ENCODE measurements at regions not wholly inside any gene's neighbourhood (a gene's known extent, or its start where the extent isn't known, plus 50 kb on each side); places are given as distances from the start of the nearest gene placed in this dataset.

- H3K27ac ChIP-seq (ENCODE audit: low read depth, low read length) = no peak overlapping the region
- no peak overlapping the region for H3K4me3 ChIP-seq (ENCODE audit: low read depth, low read length)
- no peak overlapping the region for H3K9ac ChIP-seq (ENCODE audit: low read depth, low read length)
- no peaks in the 10 kb centered on the region for H3K36me3 ChIP-seq (ENCODE audit: control insufficient read depth, insufficient read depth, low read length)
- H3K27me3 ChIP-seq (ENCODE audit: control insufficient read depth, insufficient read depth, low read length) = no peaks in the 10 kb centered on the region
- no peaks in the 10 kb centered on the region for H3K4me1 ChIP-seq (ENCODE audit: control insufficient read depth, insufficient read depth, low read length)
- H3K9me3 ChIP-seq (ENCODE audit: control insufficient read depth, insufficient read depth, low read length) = no peaks in the 10 kb centered on the region
Measured at GRCh38 chr13:38012096-38012495, 142.5 kb upstream of the TRPC4 start.

- Histone ChIP-seq H3K4me1 (ENCODE audit: control insufficient read depth, insufficient read depth, low read length) (no peaks in the 10 kb centered on the region), H3K36me3 (ENCODE audit: control insufficient read depth, insufficient read depth, low read length) (no peaks in the 10 kb centered on the region), H3K9me3 (ENCODE audit: control insufficient read depth, insufficient read depth, low read length) (no peaks in the 10 kb centered on the region), H3K27ac (ENCODE audit: low read depth, low read length) (no peak overlapping the region), H3K4me3 (ENCODE audit: low read depth, low read length) (no peak overlapping the region), H3K27me3 (ENCODE audit: control insufficient read depth, insufficient read depth, low read length) (no peaks in the 10 kb centered on the region), H3K9ac (ENCODE audit: low read depth, low read length) (no peak overlapping the region)
Measured at GRCh38 chr13:38008636-38009035, 139.1 kb upstream of the TRPC4 start.

GRCh38 chr13:38002606-38003005 is 133.0 kb upstream of the TRPC4 start:
- peaks cover 7% of the 10 kb centered on the region for H3K4me1 ChIP-seq (ENCODE audit: control insufficient read depth, insufficient read depth, low read length)
- H3K27ac ChIP-seq (ENCODE audit: low read depth, low read length) = no peak overlapping the region
- no peak overlapping the region for H3K9ac ChIP-seq (ENCODE audit: low read depth, low read length)
- no peaks in the 10 kb centered on the region for H3K36me3 ChIP-seq (ENCODE audit: control insufficient read depth, insufficient read depth, low read length)
- H3K4me3 ChIP-seq (ENCODE audit: low read depth, low read length) = no peak overlapping the region
- no peaks in the 10 kb centered on the region for H3K9me3 ChIP-seq (ENCODE audit: control insufficient read depth, insufficient read depth, low read length)
- H3K27me3 ChIP-seq (ENCODE audit: control insufficient read depth, insufficient read depth, low read length) = no peaks in the 10 kb centered on the region

GRCh38 chr13:37997641-37998040 is 128.1 kb upstream of the TRPC4 start:
- Histone ChIP-seq H3K9me3 (ENCODE audit: control insufficient read depth, insufficient read depth, low read length) (no peaks in the 10 kb centered on the region), H3K27ac (ENCODE audit: low read depth, low read length) (no peak overlapping the region), H3K9ac (ENCODE audit: low read depth, low read length) (no peak overlapping the region), H3K4me1 (ENCODE audit: control insufficient read depth, insufficient read depth, low read length) (peaks cover 14% of the 10 kb centered on the region), H3K27me3 (ENCODE audit: control insufficient read depth, insufficient read depth, low read length) (no peaks in the 10 kb centered on the region), H3K36me3 (ENCODE audit: control insufficient read depth, insufficient read depth, low read length) (no peaks in the 10 kb centered on the region), H3K4me3 (ENCODE audit: low read depth, low read length) (no peak overlapping the region)

- H3K9ac ChIP-seq (ENCODE audit: low read depth, low read length) = no peak overlapping the region
- no peaks in the 10 kb centered on the region for H3K9me3 ChIP-seq (ENCODE audit: control insufficient read depth, insufficient read depth, low read length)
- H3K4me1 ChIP-seq (ENCODE audit: control insufficient read depth, insufficient read depth, low read length) = peaks cover 14% of the 10 kb centered on the region
- no peak overlapping the region for H3K27ac ChIP-seq (ENCODE audit: low read depth, low read length)
- no peak overlapping the region for H3K4me3 ChIP-seq (ENCODE audit: low read depth, low read length)
- no peaks in the 10 kb centered on the region for H3K36me3 ChIP-seq (ENCODE audit: control insufficient read depth, insufficient read depth, low read length)
- H3K27me3 ChIP-seq (ENCODE audit: control insufficient read depth, insufficient read depth, low read length) = no peaks in the 10 kb centered on the region
Measured at GRCh38 chr13:37995092-37995491, 125.5 kb upstream of the TRPC4 start.

- no peaks in the 10 kb centered on the region for H3K27me3 ChIP-seq (ENCODE audit: control insufficient read depth, insufficient read depth, low read length)
- H3K36me3 ChIP-seq (ENCODE audit: control insufficient read depth, insufficient read depth, low read length) = no peaks in the 10 kb centered on the region
- no peak overlapping the region for H3K4me3 ChIP-seq (ENCODE audit: low read depth, low read length)
- H3K27ac ChIP-seq (ENCODE audit: low read depth, low read length) = no peak overlapping the region
- no peak overlapping the region for H3K9ac ChIP-seq (ENCODE audit: low read depth, low read length)
- H3K9me3 ChIP-seq (ENCODE audit: control insufficient read depth, insufficient read depth, low read length) = no peaks in the 10 kb centered on the region
- no peaks in the 10 kb centered on the region for H3K4me1 ChIP-seq (ENCODE audit: control insufficient read depth, insufficient read depth, low read length)
Measured at GRCh38 chr13:37986811-37987210, 117.2 kb upstream of the TRPC4 start.

GRCh38 chr13:37985281-37985680 is 115.7 kb upstream of the TRPC4 start:
- Histone ChIP-seq H3K27ac (ENCODE audit: low read depth, low read length) (no peak overlapping the region), H3K9me3 (ENCODE audit: control insufficient read depth, insufficient read depth, low read length) (no peaks in the 10 kb centered on the region), H3K4me3 (ENCODE audit: low read depth, low read length) (no peak overlapping the region), H3K36me3 (ENCODE audit: control insufficient read depth, insufficient read depth, low read length) (no peaks in the 10 kb centered on the region), H3K4me1 (ENCODE audit: control insufficient read depth, insufficient read depth, low read length) (no peaks in the 10 kb centered on the region), H3K9ac (ENCODE audit: low read depth, low read length) (no peak overlapping the region), H3K27me3 (ENCODE audit: control insufficient read depth, insufficient read depth, low read length) (no peaks in the 10 kb centered on the region)

- Histone ChIP-seq H3K4me3 (ENCODE audit: low read depth, low read length) (no peak overlapping the region), H3K27ac (ENCODE audit: low read depth, low read length) (no peak overlapping the region), H3K36me3 (ENCODE audit: control insufficient read depth, insufficient read depth, low read length) (no peaks in the 10 kb centered on the region), H3K4me1 (ENCODE audit: control insufficient read depth, insufficient read depth, low read length) (no peaks in the 10 kb centered on the region), H3K9ac (ENCODE audit: low read depth, low read length) (no peak overlapping the region), H3K27me3 (ENCODE audit: control insufficient read depth, insufficient read depth, low read length) (no peaks in the 10 kb centered on the region), H3K9me3 (ENCODE audit: control insufficient read depth, insufficient read depth, low read length) (no peaks in the 10 kb centered on the region)
Measured at GRCh38 chr13:37984357-37984756, 114.8 kb upstream of the TRPC4 start.

- no peaks in the 10 kb centered on the region for H3K36me3 ChIP-seq (ENCODE audit: control insufficient read depth, insufficient read depth, low read length)
- no peaks in the 10 kb centered on the region for H3K4me1 ChIP-seq (ENCODE audit: control insufficient read depth, insufficient read depth, low read length)
- no peak overlapping the region for H3K4me3 ChIP-seq (ENCODE audit: low read depth, low read length)
- H3K9ac ChIP-seq (ENCODE audit: low read depth, low read length) = no peak overlapping the region
- no peaks in the 10 kb centered on the region for H3K27me3 ChIP-seq (ENCODE audit: control insufficient read depth, insufficient read depth, low read length)
- no peak overlapping the region for H3K27ac ChIP-seq (ENCODE audit: low read depth, low read length)
- H3K9me3 ChIP-seq (ENCODE audit: control insufficient read depth, insufficient read depth, low read length) = no peaks in the 10 kb centered on the region
Measured at GRCh38 chr13:37981932-37982331, 112.4 kb upstream of the TRPC4 start.

GRCh38 chr13:37978680-37979079 is 109.1 kb upstream of the TRPC4 start:
- Histone ChIP-seq H3K27ac (ENCODE audit: low read depth, low read length) (no peak overlapping the region), H3K4me3 (ENCODE audit: low read depth, low read length) (no peak overlapping the region)

GRCh38 chr13:37968555-37968954 is 99.0 kb upstream of the TRPC4 start:
- Histone ChIP-seq H3K4me1 (ENCODE audit: control insufficient read depth, insufficient read depth, low read length) (peaks cover 7% of the 10 kb centered on the region; the same call in 1 of the 2 replicates), H3K27me3 (ENCODE audit: control insufficient read depth, insufficient read depth, low read length) (no peaks in the 10 kb centered on the region), H3K27ac (ENCODE audit: low read depth, low read length) (no peak overlapping the region), H3K9ac (ENCODE audit: low read depth, low read length) (no peak overlapping the region), H3K36me3 (ENCODE audit: control insufficient read depth, insufficient read depth, low read length) (no peaks in the 10 kb centered on the region), H3K4me3 (ENCODE audit: low read depth, low read length) (no peak overlapping the region), H3K9me3 (ENCODE audit: control insufficient read depth, insufficient read depth, low read length) (no peaks in the 10 kb centered on the region)

More at GRCh38 chr13:37978680-37979079, 109.1 kb upstream of the TRPC4 start:
- no peaks in the 10 kb centered on the region for H3K36me3 ChIP-seq (ENCODE audit: control insufficient read depth, insufficient read depth, low read length)
- no peak overlapping the region for H3K9ac ChIP-seq (ENCODE audit: low read depth, low read length)
- H3K4me1 ChIP-seq (ENCODE audit: control insufficient read depth, insufficient read depth, low read length) = no peaks in the 10 kb centered on the region
- H3K9me3 ChIP-seq (ENCODE audit: control insufficient read depth, insufficient read depth, low read length) = no peaks in the 10 kb centered on the region
- no peaks in the 10 kb centered on the region for H3K27me3 ChIP-seq (ENCODE audit: control insufficient read depth, insufficient read depth, low read length)

- Histone ChIP-seq H3K9ac (ENCODE audit: low read depth, low read length) (no peak overlapping the region), H3K4me3 (ENCODE audit: low read depth, low read length) (no peak overlapping the region), H3K9me3 (ENCODE audit: control insufficient read depth, insufficient read depth, low read length) (no peaks in the 10 kb centered on the region)
Measured at GRCh38 chr13:37966266-37966665, 96.7 kb upstream of the TRPC4 start.

More at GRCh38 chr13:37966266-37966665, 96.7 kb upstream of the TRPC4 start:
- Histone ChIP-seq H3K27ac (ENCODE audit: low read depth, low read length) (no peak overlapping the region), H3K36me3 (ENCODE audit: control insufficient read depth, insufficient read depth, low read length) (no peaks in the 10 kb centered on the region), H3K27me3 (ENCODE audit: control insufficient read depth, insufficient read depth, low read length) (no peaks in the 10 kb centered on the region), H3K4me1 (ENCODE audit: control insufficient read depth, insufficient read depth, low read length) (peaks cover 7% of the 10 kb centered on the region; the same call in 1 of the 2 replicates)

Measured in HUES48 (cell line).